Activated T-cell treated with anti-CD3 and anti-CD28 coated beads for 24 hours (primary cell): ENCODE measurements at regions not wholly inside any gene's neighbourhood (a gene's known extent, or its start where the extent isn't known, plus 50 kb on each side); places are given as distances from the start of the nearest gene placed in this dataset.

Experiments
- DNase-seq: peaks from one replicate; pipeline ENCODE4 v3.0.0-alpha.2; 2020; ENCODE audit warnings: low read depth

- DNase-seq, result no peak
Observed at GRCh38 chr14:104462651-104463630, 116.6 kb upstream of the C14orf180 start.

GRCh38 chr14:104464907-104465306 is 114.7 kb upstream of the C14orf180 start:
- no peak for DNase-seq

- no peak for DNase-seq
Observed at GRCh38 chr14:104465482-104466390, 113.8 kb upstream of the C14orf180 start.

- DNase-seq, result no peak
Observed at GRCh38 chr14:104467236-104467635, 112.3 kb upstream of the C14orf180 start.

GRCh38 chr14:104467641-104468040 is 111.9 kb upstream of the C14orf180 start:
- no peak for DNase-seq

DNA sequence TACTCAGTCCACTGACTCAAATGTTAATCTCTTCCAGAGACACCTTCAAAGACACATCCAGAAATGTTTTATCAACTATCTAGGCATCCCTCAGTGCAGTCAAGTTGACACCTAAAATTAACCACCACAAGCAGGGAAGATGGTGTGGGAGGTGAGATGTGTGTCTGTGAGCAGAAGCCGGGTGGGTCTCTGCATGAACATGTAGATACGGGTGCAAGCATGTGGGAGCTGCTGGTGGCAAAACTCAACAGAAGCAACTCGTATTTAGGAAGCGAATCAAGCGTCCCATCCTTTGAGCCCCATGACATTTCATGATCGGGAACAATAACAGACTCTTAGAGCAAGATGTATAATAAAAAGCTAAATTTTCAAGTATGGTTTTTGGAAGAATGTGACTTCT is 110.0 kb upstream of the C14orf180 start:
- DNase-seq, result no peak

DNA sequence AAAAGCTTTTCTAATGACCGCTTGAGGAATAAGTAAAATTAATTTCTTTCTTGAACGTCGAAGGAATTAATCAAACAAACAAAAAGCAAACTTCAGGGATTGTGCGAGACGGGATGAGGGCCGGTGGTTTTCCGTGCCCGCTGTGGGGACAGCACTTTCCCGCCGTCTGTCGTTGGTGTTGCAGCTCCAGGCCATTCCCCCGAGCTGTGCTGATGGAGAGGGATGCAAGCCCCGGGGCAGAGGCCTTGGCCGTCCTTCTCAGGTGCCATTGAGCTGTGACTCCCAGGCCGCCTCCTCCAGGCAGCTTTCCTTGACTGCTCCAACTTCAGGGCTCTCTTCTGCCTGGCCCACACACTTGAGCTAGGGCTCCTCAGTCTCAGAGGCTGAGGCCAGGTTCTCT is 109.0 kb upstream of the C14orf180 start:
- no peak for DNase-seq

DNA sequence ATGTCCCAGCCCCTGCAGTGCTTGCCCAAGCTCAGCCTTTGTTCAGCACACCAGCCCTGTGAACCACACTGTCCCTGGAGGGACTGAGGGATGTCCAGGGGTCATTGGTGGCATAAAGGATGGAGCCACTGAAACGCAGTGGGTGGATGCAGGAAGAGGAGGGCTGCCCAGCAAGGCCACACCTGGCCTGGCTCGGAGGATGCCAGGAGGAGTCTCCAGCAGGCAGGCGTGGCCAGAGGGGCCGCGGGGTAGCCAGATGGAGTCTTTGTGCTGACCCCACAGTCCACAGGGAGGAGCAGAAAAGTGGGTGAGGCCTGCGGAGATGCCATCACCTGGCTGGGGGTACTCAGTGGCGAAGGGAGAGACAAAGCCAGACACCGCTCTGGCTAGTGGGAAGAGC is 108.5 kb upstream of the C14orf180 start:
- DNase-seq, result no peak

- no peak for DNase-seq
Observed at GRCh38 chr14:104472073-104472472, 107.5 kb upstream of the C14orf180 start.

DNA sequence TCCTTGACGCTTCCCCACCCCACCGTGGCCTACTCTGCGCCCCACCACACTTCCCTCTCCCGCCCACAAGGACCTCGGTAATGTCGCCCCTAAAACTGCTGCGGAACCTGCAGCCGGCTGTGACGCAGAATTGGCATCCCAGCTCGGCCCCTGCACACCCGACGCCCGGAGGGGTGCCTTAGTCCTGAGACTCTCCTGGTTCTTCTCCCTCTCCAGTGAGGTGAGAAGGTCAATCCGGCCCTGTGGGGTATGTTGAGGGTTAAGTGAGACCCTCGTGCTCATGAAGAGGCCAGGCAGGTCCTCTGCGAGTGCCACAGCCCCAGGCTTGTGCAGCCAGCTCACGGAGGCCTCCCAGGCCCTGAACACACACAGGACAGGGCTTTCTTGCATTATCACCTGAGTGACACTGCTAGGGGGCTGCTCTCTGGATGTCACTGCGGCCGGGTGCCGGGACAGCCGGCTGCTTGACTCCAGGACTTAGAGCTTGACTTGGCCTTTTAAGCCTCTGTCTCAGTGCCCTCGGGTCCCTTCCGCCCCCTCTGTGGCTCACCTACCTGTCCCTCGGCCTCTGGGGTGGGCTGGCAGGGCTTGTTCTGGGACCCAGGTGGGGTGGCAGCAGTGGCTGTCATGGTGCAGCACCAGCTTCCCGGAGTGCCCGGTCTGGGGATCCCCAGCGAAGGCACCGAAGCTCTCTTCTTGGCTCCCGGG is 106.9 kb upstream of the C14orf180 start:
- DNase-seq, result no peak

DNA sequence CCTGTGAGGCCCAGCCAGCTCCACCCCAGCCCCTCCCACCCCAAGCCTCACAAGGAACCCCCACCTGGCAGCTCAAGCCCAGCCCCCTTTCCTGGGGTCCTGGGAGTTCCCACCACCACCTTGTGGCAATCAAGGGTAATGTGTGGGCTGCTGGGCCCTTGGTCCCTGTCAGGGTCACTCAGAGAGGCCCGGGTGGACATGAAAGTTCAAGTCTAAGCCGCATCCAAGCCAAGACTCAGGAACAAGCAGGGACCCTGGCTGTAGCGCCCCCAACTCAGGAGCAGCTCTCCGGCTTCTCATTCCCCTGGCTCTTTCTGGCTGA is 106.4 kb upstream of the C14orf180 start:
- no peak for DNase-seq

DNA sequence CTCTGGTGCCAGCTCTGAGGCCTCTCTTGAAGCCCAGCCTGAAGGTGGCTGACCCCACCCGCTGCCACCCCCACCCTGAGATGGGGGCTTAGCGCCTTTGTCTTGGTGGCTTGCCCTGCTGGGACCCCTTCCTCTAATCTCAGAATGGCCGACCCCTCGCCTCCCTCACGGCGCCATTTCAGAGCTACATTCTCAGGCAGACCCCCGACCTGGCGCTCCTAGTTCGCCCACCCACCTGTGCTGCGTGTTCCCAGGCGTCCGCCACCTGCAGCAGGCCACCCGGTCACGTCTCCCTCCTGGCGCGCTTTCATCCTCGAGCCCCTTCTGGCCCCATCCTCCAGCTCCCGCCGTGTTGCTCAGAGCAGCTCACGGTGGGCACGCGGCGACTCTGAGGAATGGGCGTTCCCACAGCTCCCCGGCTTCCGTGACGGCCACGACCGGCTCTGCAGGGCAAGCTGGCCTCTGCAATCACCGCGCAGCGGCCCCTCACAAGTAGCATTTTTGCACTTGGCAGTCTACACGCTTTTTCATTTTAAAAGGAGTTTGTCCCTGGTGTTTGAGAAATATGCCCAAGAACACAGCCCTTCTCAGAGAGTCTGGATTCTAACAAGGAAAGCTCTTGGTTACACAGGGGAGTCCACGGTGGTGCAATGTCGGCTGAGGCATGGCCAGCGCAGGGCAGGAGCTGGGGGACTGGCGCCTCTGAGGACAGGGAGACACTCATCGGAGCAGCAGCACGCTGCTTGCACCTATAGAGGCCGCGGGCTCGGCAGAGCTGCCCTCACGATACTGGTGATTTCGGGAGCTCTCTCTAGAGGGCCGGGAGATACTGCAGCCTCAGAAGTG is 105.7 kb upstream of the C14orf180 start:
- no peak for DNase-seq

- no peak for DNase-seq
Observed at GRCh38 chr14:104474495-104475213, 104.9 kb upstream of the C14orf180 start.

DNA sequence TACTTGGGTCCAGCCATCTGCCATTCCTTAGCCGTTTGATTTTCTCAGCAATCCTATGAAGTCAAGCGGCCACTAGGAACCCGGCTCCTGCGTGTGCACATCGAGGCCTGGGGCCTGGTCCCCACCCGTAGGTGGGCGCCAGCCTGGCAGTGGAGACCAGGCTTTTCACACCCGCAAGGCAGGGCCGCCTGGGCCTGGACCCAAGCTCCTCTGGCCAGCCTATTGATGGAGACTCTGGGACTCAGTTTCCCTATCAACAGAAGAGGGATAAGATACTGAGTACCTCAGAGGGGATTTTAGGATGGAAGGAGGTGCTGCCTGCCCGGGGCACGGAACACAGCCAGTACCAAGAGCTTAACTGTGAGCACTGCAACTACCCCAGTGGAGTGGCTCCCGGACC is 104.3 kb upstream of the C14orf180 start:
- no peak for DNase-seq

DNA sequence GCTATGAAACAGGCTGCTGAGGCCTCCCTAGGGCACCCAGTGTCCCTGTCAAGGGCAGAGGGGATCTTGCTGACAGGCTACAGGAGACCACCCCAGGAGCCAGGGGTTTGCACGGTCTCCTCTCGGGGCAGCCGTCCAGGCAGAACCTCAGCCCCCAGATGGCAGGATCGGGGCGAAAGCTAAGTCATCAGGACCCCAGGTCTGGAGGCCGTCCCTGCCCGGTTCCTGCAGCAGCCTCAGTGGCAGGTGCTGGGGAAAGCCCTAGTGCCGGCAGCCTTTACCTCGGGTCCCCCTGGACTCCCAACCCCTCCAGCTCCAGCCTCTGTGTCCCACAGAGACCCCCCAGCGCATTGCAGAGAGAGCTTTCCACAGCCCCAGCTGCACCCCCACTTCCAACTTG is 103.8 kb upstream of the C14orf180 start:
- no peak for DNase-seq

DNA sequence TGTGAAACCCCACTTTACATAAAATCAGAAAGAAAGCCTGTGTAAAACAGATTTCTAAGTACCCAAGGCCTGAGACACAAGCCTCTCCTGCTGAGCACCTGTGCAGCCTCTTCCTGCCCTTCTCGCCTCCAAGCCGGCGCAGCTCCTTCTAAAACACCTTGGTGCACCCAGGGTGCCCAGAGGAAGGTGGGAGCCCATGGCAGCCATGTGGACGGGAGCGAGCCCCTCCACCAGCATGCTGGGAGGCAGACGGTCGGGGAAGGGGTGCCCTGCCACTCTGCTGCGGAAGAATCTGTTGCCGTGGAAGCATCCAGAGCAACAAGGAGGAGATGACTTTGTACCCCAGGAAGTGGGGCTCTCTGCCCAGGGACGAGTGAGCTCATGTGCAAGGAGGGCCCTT is 103.1 kb upstream of the C14orf180 start:
- no peak for DNase-seq

- DNase-seq, result no peak
Observed at GRCh38 chr14:104477117-104477623, 102.4 kb upstream of the C14orf180 start.

DNA sequence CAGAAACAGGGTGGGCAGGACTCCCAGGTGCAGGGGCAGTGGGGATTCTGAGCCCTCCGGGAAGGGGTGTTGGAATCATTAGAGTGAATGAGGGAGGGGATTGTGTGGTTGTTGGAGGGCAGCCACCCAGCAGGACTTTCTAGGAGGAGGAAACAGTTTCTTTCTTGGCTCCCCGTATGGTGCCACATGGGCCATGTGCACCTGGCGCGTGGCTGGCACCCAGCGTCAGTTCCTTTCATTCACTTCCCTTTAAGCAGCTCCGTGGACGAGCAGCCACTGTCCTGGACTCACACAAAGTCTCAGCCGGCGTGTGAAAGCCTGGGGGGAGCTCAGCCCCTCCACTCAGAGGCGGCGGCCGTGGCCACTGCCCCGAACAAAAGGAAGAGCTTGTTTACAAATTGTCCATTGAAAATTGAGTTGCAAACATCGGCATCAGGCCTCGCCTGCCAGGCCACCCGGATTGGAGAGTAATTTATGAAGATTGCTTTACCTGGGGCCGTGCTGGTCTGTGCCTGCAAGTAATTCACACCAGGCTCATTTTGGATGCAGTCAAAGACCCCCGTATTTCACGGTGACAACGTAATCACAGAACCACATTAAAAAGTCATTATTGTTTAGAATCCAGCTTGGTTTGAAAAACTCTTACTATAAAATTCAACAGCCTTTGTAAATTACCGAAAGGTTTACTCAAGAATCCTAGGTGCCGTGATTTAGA is 101.7 kb upstream of the C14orf180 start:
- no peak for DNase-seq

DNA sequence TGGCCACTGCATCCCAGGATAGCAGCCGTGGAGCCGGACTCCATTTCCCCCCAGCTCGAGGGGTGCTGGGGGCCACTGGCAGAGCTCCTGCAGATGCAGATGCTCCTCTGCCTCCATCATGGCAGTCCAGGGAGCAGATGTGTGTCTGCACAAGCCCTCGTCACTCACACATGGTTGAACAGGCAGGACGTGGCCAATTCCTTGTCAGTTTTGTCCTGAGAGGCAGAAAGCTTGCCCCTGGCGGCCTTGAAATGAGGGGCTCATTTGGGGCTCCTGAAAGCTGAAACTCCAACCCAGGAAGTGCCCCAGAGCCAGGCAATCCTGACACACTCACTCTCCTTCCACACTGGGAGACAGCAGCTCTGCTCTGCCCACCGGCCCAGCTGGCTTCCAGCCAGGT is 100.9 kb upstream of the C14orf180 start:
- no peak for DNase-seq

- no peak for DNase-seq
Observed at GRCh38 chr14:104479901-104480300, 99.7 kb upstream of the C14orf180 start.
